Mesothelial cell of epicardium (in vitro differentiated cells): ENCODE measurements at regions not wholly inside any gene's neighbourhood (a gene's known extent, or its start where the extent isn't known, plus 50 kb on each side); places are given as distances from the start of the nearest gene placed in this dataset.

ENCODE experiments used
- DNase-seq, 2 experiments: peaks; one replicate each; pipeline ENCODE4 v3.0.0; 2021; ENCODE audit warnings: low spot score in 2 of 2; ENCODE audit not compliant: unreplicated experiment in 2 of 2
- H3K27ac Mint-ChIP-seq: 2 replicates; pipeline ENCODE4 v1.8.0; 2021; ENCODE audit warnings: mixed read lengths
- H3K27me3 Mint-ChIP-seq: 2 replicates; pipeline ENCODE4 v1.8.0; 2021; ENCODE audit warnings: low read depth, mixed read lengths
- H3K36me3 Mint-ChIP-seq: 2 replicates; pipeline ENCODE4 v1.8.0; 2021; ENCODE audit warnings: mixed read lengths
- H3K4me1 Mint-ChIP-seq: 2 replicates; pipeline ENCODE4 v1.8.0; 2021; ENCODE audit warnings: mixed read lengths
- H3K4me3 Mint-ChIP-seq: 2 replicates; pipeline ENCODE4 v1.8.0; 2021; ENCODE audit warnings: mild to moderate bottlenecking, moderate library complexity, mixed read lengths
- H3K9me3 Mint-ChIP-seq: 2 replicates; pipeline ENCODE4 v1.8.0; 2021; ENCODE audit warnings: mixed read lengths
- CTCF ChIP-seq: fragments of 200-600 bp; sonication (generic); IDR thresholded peaks from one replicate; pipeline ENCODE4 v1.5.0; 2021; ENCODE audit warnings: antibody characterized with exemption; ENCODE audit not compliant: unreplicated experiment

DNA sequence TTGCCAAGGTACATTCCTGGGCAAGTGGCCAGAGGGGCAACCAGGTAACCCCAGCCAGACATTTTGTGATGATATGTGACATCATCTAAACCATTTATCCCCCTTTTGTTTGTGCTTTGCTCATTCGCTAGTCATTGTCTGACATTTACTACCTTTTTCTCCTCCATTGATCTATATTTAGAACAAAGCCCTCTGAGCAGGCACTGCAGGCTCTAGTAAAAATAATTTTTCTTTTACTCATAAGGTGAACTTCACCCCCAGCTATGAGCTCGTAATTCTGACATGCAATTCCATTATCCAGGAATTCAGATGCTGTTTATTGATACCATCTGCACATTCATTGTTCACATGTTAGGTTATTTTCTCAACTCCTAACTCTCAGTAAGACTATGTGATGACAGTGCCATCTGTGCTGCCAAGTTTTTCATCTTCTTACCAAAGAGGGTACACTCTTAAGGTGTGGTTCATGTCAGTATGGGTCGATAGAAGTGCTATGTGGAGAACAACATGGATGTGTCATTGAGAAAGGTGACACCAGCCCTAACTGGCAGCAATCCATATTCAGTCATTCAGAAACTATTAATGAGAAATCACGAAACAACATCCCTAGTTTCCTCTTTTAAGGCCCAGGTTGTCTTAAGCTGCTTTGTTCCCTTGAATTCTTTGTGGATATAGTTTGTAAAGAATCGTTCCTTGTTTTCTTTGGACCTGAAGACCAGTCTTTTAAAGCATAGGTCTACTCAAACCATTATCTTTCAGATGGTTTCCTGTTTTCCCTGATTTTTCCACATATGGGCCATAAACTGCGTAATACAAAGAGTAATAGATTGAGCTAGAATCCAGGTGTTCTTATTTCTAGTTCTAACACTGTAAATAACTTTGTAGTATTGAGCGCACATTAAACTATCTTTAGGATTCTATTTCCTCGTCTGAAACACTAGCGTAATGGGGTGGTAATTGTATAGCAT lies 978.1 kb upstream of the CDH2 start:
- Mint-ChIP-seq H3K9me3 (no peaks in the 10 kb centered on the region), H3K27ac (peak overlapping the region; percentile 77), H3K4me3 (no peak overlapping the region), H3K4me1 (peaks cover 38% of the 10 kb centered on the region), H3K27me3 (no peaks in the 10 kb centered on the region), H3K36me3 (no peaks in the 10 kb centered on the region)
- DNase-seq, result no peak
- no peak for TF ChIP-seq CTCF

- H3K9me3 Mint-ChIP-seq, result no peaks in the 10 kb centered on the region
- TF ChIP-seq CTCF, result no peak
- H3K4me3 Mint-ChIP-seq, result no peak overlapping the region
- H3K27ac Mint-ChIP-seq, result peak overlapping the region; percentile 77
- no peaks in the 10 kb centered on the region for H3K27me3 Mint-ChIP-seq
- no peak for DNase-seq
- peaks cover 37% of the 10 kb centered on the region for H3K4me1 Mint-ChIP-seq
- no peaks in the 10 kb centered on the region for H3K36me3 Mint-ChIP-seq
Measured at GRCh38 chr18:29154196-29154757, 977.3 kb upstream of the CDH2 start.

DNA sequence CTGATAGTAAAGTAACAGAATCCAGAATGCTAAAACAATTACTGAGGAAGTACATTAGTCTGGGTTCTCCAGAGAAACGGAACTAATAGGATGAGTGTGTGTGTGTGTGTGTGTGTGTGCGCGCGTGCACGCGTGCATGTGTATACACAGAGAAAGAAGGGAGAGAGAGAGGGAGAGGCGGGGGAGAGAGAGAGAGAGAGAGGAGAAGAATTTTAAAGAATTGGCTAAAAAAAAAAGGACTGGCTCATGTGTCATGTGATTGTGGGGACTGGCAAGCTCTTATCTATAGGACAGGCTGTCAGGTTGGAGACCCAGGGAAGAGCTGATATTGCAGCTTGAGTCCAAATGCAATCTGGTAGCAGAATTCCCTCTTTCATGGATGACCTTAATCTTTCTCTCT lies 976.2 kb upstream of the CDH2 start:
- TF ChIP-seq CTCF, result no peak

DNA sequence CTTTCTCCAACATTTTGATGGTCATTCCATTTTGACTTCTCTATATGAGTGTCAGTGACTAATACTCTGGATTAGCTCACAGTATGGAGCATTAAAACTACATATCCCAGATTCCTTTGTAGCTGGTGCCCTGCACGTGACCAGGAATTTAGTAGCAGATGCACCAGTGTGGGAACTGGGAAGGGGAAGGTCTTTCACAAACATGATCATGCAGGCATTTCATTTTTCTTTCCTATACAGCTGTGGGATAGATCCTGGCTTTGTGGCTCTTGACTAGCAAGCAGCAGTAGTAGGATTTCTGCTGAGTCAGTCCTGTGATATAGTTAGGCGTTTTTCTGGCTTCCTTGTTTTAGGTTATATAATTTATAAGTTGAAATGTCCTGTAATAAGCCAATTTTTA lies 971.0 kb upstream of the CDH2 start:
- no peak for TF ChIP-seq CTCF
- Mint-ChIP-seq H3K27me3 (no peaks in the 10 kb centered on the region), H3K4me1 (peaks cover 10% of the 10 kb centered on the region), H3K9me3 (no peaks in the 10 kb centered on the region), H3K4me3 (no peak overlapping the region), H3K36me3 (no peaks in the 10 kb centered on the region), H3K27ac (peak overlapping the region; percentile 49)
- no peak for DNase-seq

More for the DNA sequence above, 976.2 kb upstream of the CDH2 start:
- H3K27ac Mint-ChIP-seq, result peak overlapping the region; percentile 14
- H3K27me3 Mint-ChIP-seq, result no peaks in the 10 kb centered on the region
- H3K4me3 Mint-ChIP-seq, result no peak overlapping the region
- no peaks in the 10 kb centered on the region for H3K36me3 Mint-ChIP-seq
- peaks cover 37% of the 10 kb centered on the region for H3K4me1 Mint-ChIP-seq
- no peaks in the 10 kb centered on the region for H3K9me3 Mint-ChIP-seq
- DNase-seq, result no peak

- Mint-ChIP-seq H3K9me3 (no peaks in the 10 kb centered on the region), H3K4me3 (no peak overlapping the region)
Measured at GRCh38 chr18:29146068-29146467, 969.1 kb upstream of the CDH2 start.

More at GRCh38 chr18:29146068-29146467, 969.1 kb upstream of the CDH2 start:
- H3K4me1 Mint-ChIP-seq, result peaks cover 9% of the 10 kb centered on the region
- H3K27me3 Mint-ChIP-seq, result no peaks in the 10 kb centered on the region
- no peak overlapping the region for H3K27ac Mint-ChIP-seq
- no peak for TF ChIP-seq CTCF
- no peak for DNase-seq
- H3K36me3 Mint-ChIP-seq, result no peaks in the 10 kb centered on the region
